H9 (cell line): ENCODE measurements at regions not wholly inside any gene's neighbourhood (a gene's known extent, or its start where the extent isn't known, plus 50 kb on each side); places are given as distances from the start of the nearest gene placed in this dataset.

ENCODE experiments used
- DNase-seq: peaks from one replicate; pipeline ENCODE4 v3.0.0-alpha.2; 2017
- H2AFZ ChIP-seq: one replicate; pipeline ENCODE4 v1.6.1; 2013; ENCODE audit warnings: mild to moderate bottlenecking, low read length, control low read depth, moderate library complexity
- H2AK5ac ChIP-seq: 2 replicates; pipeline ENCODE4 v1.6.1; 2013; ENCODE audit warnings: low read length, control low read depth, mixed read lengths; ENCODE audit not compliant: insufficient read length
- H2BK120ac ChIP-seq: one replicate; pipeline ENCODE4 v1.6.1; 2013; ENCODE audit warnings: low read depth, mild to moderate bottlenecking, low read length, control low read depth, inconsistent platforms; ENCODE audit not compliant: poor library complexity, severe bottlenecking
- H2BK12ac ChIP-seq: 2 replicates; pipeline ENCODE4 v1.6.1; 2013; ENCODE audit warnings: low read length, control low read depth, mixed read lengths, low read depth; ENCODE audit not compliant: insufficient read length
- H2BK15ac ChIP-seq: 2 replicates; pipeline ENCODE4 v1.6.1; 2013; ENCODE audit warnings: low read depth, low read length, control low read depth
- H2BK20ac ChIP-seq: one replicate; pipeline ENCODE4 v1.6.1; 2013; ENCODE audit warnings: low read depth, mild to moderate bottlenecking, low read length, control low read depth, inconsistent platforms; ENCODE audit not compliant: poor library complexity, severe bottlenecking
- H2BK5ac ChIP-seq: 2 replicates; pipeline ENCODE4 v1.6.1; 2013; ENCODE audit warnings: low read length, control low read depth, mixed read lengths; ENCODE audit not compliant: insufficient read length
- H3K14ac ChIP-seq: 2 replicates; pipeline ENCODE4 v1.6.1; 2013; ENCODE audit warnings: low read length, control low read depth; ENCODE audit not compliant: insufficient read depth
- H3K18ac ChIP-seq: 2 replicates; pipeline ENCODE4 v1.6.1; 2013; ENCODE audit warnings: low read depth, mild to moderate bottlenecking, mixed read lengths, low read length, control low read depth; ENCODE audit not compliant: insufficient read length
- H3K23ac ChIP-seq: 2 replicates; pipeline ENCODE4 v1.6.1; 2013; ENCODE audit warnings: low read length, control low read depth, mixed read lengths, low read depth; ENCODE audit not compliant: insufficient read length
- H3K23me2 ChIP-seq: 2 replicates; pipeline ENCODE4 v1.6.1; 2013; ENCODE audit warnings: low read depth, mild to moderate bottlenecking, mixed read lengths, low read length, control low read depth; ENCODE audit not compliant: insufficient read length, poor library complexity, severe bottlenecking
- H3K27ac ChIP-seq: 2 replicates; pipeline ENCODE4 v1.5.1; 2013; ENCODE audit warnings: low read length, control low read depth, mixed read lengths, low read depth; ENCODE audit not compliant: insufficient read length
- H3K27me3 ChIP-seq: 2 replicates; pipeline ENCODE4 v1.6.1; 2013; ENCODE audit warnings: low read length, control low read depth, inconsistent platforms; ENCODE audit not compliant: insufficient read depth
- H3K4ac ChIP-seq: 2 replicates; pipeline ENCODE4 v1.6.1; 2013; ENCODE audit warnings: low read depth, mild to moderate bottlenecking, control low read depth, inconsistent platforms, low read length, moderate library complexity
- H3K4me1 ChIP-seq: 2 replicates; pipeline ENCODE4 v1.6.1; 2013; ENCODE audit warnings: low read length, control low read depth, inconsistent platforms; ENCODE audit not compliant: insufficient read depth
- H3K4me2 ChIP-seq: 2 replicates; pipeline ENCODE4 v1.6.1; 2013; ENCODE audit warnings: low read length, control low read depth, mixed read lengths; ENCODE audit not compliant: insufficient read length, insufficient read depth
- H3K56ac ChIP-seq: 2 replicates; pipeline ENCODE4 v1.6.1; 2013; ENCODE audit warnings: low read depth, mild to moderate bottlenecking, mixed read lengths, low read length, control low read depth; ENCODE audit not compliant: insufficient read length
- H3K79me1 ChIP-seq: 2 replicates; pipeline ENCODE4 v1.6.1; 2013; ENCODE audit warnings: low read depth, mild to moderate bottlenecking, moderate library complexity, low read length, control low read depth, inconsistent platforms; ENCODE audit not compliant: insufficient read depth, poor library complexity, severe bottlenecking
- H3K79me2 ChIP-seq: 2 replicates; pipeline ENCODE4 v1.6.1; 2013; ENCODE audit warnings: low read length, control low read depth, inconsistent platforms; ENCODE audit not compliant: insufficient read depth
- H3K9ac ChIP-seq: 2 replicates; pipeline ENCODE4 v1.6.1; 2013; ENCODE audit warnings: low read length, control low read depth, mixed read lengths; ENCODE audit not compliant: insufficient read length; ENCODE audit errors: extremely low read depth
- H3K9me3 ChIP-seq: one replicate; pipeline ENCODE4 v1.6.1; 2013; ENCODE audit warnings: low read depth, low read length, inconsistent platforms; ENCODE audit not compliant: control insufficient read depth
- H3T11ph ChIP-seq: one replicate; pipeline ENCODE4 v1.6.1; 2013; ENCODE audit warnings: mild to moderate bottlenecking, low read length, control low read depth, inconsistent platforms
- H4K20me1 ChIP-seq: one replicate; pipeline ENCODE4 v1.6.1; 2013; ENCODE audit not compliant: control insufficient read depth, insufficient read length, insufficient read depth
- H4K5ac ChIP-seq: 2 replicates; pipeline ENCODE4 v1.6.1; 2013; ENCODE audit warnings: low read depth, mild to moderate bottlenecking, mixed read lengths, low read length, control low read depth; ENCODE audit not compliant: insufficient read length
- H4K8ac ChIP-seq: replicated peaks from 2 replicates; pipeline ENCODE4 v1.6.1; 2013; ENCODE audit warnings: low read length, control low read depth, mixed read lengths, low read depth; ENCODE audit not compliant: insufficient read length
- H4K91ac ChIP-seq: 2 replicates; pipeline ENCODE4 v1.6.1; 2013; ENCODE audit warnings: low read depth, mild to moderate bottlenecking, moderate library complexity, mixed read lengths, low read length, control low read depth; ENCODE audit not compliant: insufficient read length
- H3K27ac Mint-ChIP-seq, 3 experiments: 2 replicates in 2 of 3; 3 replicates in 1 of 3; pipeline ENCODE4 v1.8.0; 2020 to 2021; ENCODE audit warnings: mixed read lengths in 3 of 3, mild to moderate bottlenecking in 1 of 3, moderate library complexity in 1 of 3
- H3K27me3 Mint-ChIP-seq: 2 replicates; pipeline ENCODE4 v1.8.0; 2021; ENCODE audit warnings: low read depth, mild to moderate bottlenecking, moderate library complexity, mixed read lengths
- H3K36me3 Mint-ChIP-seq, 3 experiments: 2 replicates in 2 of 3; 3 replicates in 1 of 3; pipeline ENCODE4 v1.8.0; 2020 to 2021; ENCODE audit warnings: low read depth in 3 of 3, mixed read lengths in 3 of 3; ENCODE audit not compliant: insufficient read depth in 1 of 3
- H3K4me1 Mint-ChIP-seq, 2 experiments: 2 replicates each; pipeline ENCODE4 v1.8.0; 2020; ENCODE audit warnings: mixed read lengths in 2 of 2
- H3K4me3 Mint-ChIP-seq, 2 experiments: 2 replicates in 1 of 2; 3 replicates in 1 of 2; pipeline ENCODE4 v1.8.0; 2020 to 2021; ENCODE audit warnings: mild to moderate bottlenecking in 2 of 2, mixed read lengths in 2 of 2, moderate library complexity in 1 of 2
- H3K9me3 Mint-ChIP-seq, 2 experiments: 2 replicates in 1 of 2; 3 replicates in 1 of 2; pipeline ENCODE4 v1.8.0; 2020; ENCODE audit warnings: mild to moderate bottlenecking in 2 of 2, mixed read lengths in 2 of 2, moderate library complexity in 1 of 2
- WGBS: extraction: QIAGEN DNeasy Blood & Tissue Kit; methylation state at CpG from one replicate; pipeline ENCODE4 v1.1.7; 2013; ENCODE audit warnings: missing lambda C conversion rate, low lambda C conversion rate, mixed read lengths; ENCODE audit not compliant: insufficient read length; ENCODE audit errors: extremely low coverage; 5-methylcytosine and 5-hydroxymethylcytosine counted together
- TF ChIP-seq, protein P1 (sequence below): fragments of 200-600 bp; sonication (generic); conservative IDR thresholded peaks from 3 replicates; pipeline ENCODE4 v1.8.0; 2021; ENCODE audit warnings: antibody characterized with exemption, mild to moderate bottlenecking

DNA sequence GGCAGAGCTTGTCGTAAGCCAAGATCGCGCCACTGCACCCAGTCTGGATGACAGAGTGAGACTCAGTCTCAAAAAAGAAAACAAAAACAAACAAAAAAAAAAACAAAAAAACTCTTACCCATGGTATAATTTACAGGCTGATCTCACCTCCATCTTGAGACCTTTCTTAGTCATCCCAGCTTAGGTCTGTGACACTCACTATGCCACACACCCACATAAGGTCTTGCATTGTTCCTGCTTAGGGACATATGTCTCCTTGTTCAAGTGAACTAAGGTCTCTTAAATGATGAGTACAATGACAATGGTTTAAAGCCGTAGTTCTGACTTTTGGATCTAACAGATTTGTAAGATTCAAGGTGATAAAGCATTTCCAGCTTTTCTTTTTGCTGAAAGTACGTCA, 360.2 kb upstream of the ARHGEF26 start:
- H3K4me1 ChIP-seq = no peaks in the 10 kb centered on the region
- H3K23me2 ChIP-seq = no peaks in the 10 kb centered on the region
- H3K9ac ChIP-seq = no peak overlapping the region
- no peak overlapping the region for H4K91ac ChIP-seq
- Mint-ChIP-seq H3K27me3 (no peaks in the 10 kb centered on the region), H3K4me1 (peaks cover 2 to 5% of the 10 kb centered on the region in 2 experiments), H3K4me3 (no peak overlapping the region), H3K27ac (no peak overlapping the region; a peak in 1 of 7 replicates), H3K9me3 (peaks cover 0 to 1% of the 10 kb centered on the region in 2 experiments; a peak in 1 of 5 replicates), H3K36me3 (peaks cover 0 to under 1% (median 0%) of the 10 kb centered on the region in 3 experiments; a peak in 1 of 7 replicates)
- no peaks in the 10 kb centered on the region for H3K27me3 ChIP-seq
- TF ChIP-seq, protein P1, sequence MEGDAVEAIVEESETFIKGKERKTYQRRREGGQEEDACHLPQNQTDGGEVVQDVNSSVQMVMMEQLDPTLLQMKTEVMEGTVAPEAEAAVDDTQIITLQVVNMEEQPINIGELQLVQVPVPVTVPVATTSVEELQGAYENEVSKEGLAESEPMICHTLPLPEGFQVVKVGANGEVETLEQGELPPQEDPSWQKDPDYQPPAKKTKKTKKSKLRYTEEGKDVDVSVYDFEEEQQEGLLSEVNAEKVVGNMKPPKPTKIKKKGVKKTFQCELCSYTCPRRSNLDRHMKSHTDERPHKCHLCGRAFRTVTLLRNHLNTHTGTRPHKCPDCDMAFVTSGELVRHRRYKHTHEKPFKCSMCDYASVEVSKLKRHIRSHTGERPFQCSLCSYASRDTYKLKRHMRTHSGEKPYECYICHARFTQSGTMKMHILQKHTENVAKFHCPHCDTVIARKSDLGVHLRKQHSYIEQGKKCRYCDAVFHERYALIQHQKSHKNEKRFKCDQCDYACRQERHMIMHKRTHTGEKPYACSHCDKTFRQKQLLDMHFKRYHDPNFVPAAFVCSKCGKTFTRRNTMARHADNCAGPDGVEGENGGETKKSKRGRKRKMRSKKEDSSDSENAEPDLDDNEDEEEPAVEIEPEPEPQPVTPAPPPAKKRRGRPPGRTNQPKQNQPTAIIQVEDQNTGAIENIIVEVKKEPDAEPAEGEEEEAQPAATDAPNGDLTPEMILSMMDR = no peak
- H2BK5ac ChIP-seq = no peak overlapping the region
- no peak overlapping the region for H3T11ph ChIP-seq
- H3K4ac ChIP-seq = no peak overlapping the region
- no peak overlapping the region for H2BK20ac ChIP-seq
- no peak overlapping the region for H3K27ac ChIP-seq
- H3K56ac ChIP-seq = no peak overlapping the region
- H2BK12ac ChIP-seq = no peak overlapping the region
- H3K23ac ChIP-seq = no peak overlapping the region
- no CpG with 5 or more reads among the region's 5 CpGs for WGBS
- H4K8ac ChIP-seq = no peak overlapping the region
- no peaks in the 10 kb centered on the region for H4K20me1 ChIP-seq
- H3K9me3 ChIP-seq = no peaks in the 10 kb centered on the region
- no peak overlapping the region for H4K5ac ChIP-seq
- H3K79me2 ChIP-seq = no peaks in the 10 kb centered on the region
- H3K4me2 ChIP-seq = no peak overlapping the region
- H3K79me1 ChIP-seq = no peaks in the 10 kb centered on the region
- H3K18ac ChIP-seq = no peak overlapping the region
- no peak overlapping the region for H2BK120ac ChIP-seq
- no peak overlapping the region for H2AFZ ChIP-seq
- H2BK15ac ChIP-seq = no peak overlapping the region
- no peak for DNase-seq
- H3K14ac ChIP-seq = no peak overlapping the region
- H2AK5ac ChIP-seq = no peak overlapping the region
